Activated CD4-positive, alpha-beta T cell treated with anti-CD3 and anti-CD28 coated beads for 4 hours (primary cell): ENCODE measurements at regions not wholly inside any gene's neighbourhood (a gene's known extent, or its start where the extent isn't known, plus 50 kb on each side); places are given as distances from the start of the nearest gene placed in this dataset.

Experiments used
- DNase-seq, 2 donors: peaks; one replicate each; pipeline ENCODE4 v3.0.0-alpha.2; 2020

GRCh38 chr3:182609575-182610156 lies 183.6 kb upstream of the ATP11B start:
- no peak for DNase-seq

- no peak for DNase-seq
Observed at GRCh38 chr3:182612332-182612731, 181.0 kb upstream of the ATP11B start.

DNA sequence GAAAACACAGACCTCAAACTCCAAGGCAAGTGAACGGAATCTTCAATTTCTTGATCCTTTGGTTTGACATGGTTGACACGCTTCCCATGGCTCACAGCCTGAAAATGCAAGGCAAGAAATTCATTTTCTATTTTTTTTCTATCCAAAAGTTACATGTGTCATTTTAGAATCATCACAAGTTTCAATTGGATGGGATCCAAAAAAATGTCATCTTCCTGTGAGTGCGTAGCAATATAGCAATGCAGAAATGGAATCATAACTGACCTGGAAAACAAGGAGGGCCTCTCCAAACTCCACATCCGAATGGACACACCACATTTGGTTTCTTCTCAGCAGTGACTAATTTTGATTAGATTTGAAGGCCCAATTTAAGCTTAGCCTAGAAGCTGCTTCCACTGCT lies 175.8 kb upstream of the ATP11B start:
- no peak for DNase-seq

GRCh38 chr3:182618085-182618732 lies 175.1 kb upstream of the ATP11B start:
- DNase-seq, result no peak

GRCh38 chr3:182618981-182619591 lies 174.2 kb upstream of the ATP11B start:
- DNase-seq, result no peak

- DNase-seq, result no peak
Observed at GRCh38 chr3:182620723-182621434, 172.4 kb upstream of the ATP11B start.

DNA sequence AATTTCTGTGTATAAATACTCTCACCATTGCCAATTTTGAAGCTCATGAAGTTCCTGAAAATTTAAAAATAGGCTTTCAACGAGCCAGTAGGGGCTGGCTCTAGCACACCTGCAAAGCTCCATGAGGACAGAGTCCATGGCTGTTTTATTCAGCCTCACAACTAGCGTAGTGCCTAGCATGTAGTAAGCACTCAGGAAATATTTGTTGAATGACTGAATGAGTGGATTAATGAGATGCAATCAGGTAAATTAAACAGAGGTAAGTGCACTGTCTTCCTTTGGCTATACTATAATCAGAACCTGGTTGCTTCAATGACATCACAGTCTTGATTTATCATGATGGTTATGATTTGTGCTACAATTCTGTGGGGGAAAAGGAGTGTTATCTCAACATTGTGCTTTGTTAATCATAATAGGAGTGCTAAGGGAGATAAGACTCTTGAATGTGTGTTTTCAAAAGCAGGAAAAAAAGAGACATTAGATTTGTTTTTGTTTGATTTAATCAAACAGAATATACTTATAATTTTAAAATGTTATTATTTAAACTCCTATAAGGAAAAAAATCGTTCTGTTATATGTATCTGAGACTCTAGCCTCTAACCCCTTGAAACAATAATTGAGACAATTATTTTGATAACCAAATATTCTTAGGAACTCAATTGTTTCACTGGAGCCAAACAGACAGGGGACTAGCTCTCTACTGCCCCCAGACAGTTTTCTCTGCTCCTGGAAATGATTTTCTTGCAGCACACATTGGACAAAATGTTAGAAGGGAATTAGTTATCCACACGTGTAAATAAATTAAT lies 171.7 kb upstream of the ATP11B start:
- no peak for DNase-seq

DNA sequence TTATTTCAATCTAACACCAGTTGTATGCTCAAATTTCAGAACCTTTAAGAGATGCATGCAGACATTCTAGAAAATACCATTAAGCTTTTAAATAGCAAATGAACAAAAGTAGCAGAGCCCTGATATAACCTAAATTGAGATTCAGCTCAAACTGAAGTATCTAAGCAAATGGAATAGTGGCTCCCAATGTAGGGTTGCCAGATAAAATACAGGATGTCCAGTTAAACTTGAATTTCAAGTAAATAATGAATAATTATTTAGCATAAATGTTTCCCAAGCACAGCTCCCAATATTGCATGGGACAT lies 171.1 kb upstream of the ATP11B start:
- DNase-seq, result no peak

- no peak for DNase-seq
Observed at GRCh38 chr3:182626484-182627467, 166.5 kb upstream of the ATP11B start.

DNA sequence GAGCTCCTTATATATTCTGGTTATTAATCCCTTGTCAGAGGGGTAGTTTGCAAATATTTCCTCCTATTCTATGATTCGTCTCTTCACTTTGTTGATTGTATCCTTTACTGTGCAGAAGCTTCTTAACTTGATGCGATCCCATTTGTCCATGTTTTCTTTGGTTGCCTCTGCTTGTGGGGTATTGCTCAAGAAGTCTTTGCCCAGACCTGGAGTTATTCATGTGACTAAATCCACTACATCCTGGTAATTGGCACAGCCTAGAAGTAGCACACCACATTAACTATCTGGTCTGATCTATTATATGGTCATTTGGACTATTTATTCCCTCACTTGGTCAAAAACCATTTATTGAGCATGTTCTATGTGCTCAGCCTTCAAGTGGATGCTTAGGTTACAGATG lies 164.8 kb upstream of the ATP11B start:
- DNase-seq, result no peak

DNA sequence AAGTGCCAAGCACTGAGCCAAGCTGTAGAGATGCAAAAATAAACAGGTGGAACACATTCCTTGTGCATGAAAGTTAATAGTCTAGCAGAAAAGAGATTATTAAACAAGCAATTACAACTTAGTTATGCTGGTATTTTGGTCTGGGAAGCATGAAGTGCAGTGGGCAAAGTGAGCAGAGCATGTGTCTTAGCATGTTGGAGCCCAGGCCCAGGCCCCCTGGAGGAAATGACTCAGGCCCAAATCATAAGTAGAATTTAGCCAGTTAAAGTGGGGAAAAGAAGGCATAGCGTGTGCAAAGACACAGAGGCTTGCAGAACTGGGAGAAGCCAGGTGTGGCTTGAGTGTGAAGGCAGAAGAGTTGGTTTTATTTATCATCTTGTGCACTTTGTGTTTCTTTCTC lies 163.8 kb upstream of the ATP11B start:
- DNase-seq, result no peak

- DNase-seq, result no peak
Observed at GRCh38 chr3:182631183-182632076, 161.9 kb upstream of the ATP11B start.

- DNase-seq, result no peak
Observed at GRCh38 chr3:182632077-182632393, 161.3 kb upstream of the ATP11B start.

DNA sequence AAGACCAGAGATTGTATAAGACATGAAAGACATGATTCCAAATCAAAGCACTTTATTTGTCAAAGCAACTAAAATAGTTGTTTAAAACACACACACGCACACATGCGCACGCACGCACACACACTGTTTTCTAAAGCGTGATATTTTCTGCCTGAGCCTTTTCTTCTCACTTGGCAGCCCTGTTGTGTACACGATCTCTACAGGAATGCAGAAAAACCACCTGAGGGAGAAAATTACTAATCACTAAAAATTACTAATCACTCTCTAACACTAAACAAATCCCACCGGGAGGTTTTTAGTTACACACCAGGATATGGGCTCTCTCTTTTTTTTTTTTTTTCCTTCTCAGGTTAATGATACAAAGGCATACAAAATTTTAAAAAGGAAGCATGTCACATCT lies 160.1 kb upstream of the ATP11B start:
- no peak for DNase-seq

GRCh38 chr3:182636646-182637045 lies 156.7 kb upstream of the ATP11B start:
- no peak for DNase-seq

- no peak for DNase-seq
Observed at GRCh38 chr3:182637350-182638110, 155.8 kb upstream of the ATP11B start.

DNA sequence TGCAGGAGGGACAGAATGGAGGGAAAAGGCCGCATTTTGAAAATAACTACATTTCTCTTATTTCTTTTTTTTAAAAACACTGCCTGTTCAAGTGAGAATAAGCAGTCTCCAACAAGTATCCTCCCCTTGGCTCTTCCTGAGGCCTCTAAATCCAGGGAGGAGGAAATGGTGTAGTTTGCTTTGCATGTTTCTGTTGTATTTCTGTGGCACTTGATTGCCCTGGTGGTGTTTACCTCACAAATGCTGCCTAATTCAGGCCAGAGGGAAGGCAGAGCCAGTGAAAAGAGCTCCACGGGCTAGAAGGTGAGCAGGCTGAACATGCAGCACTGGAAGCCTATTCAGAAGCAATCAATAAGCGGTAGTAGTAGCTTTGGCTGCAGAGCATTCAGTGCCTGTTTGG lies 149.3 kb upstream of the ATP11B start:
- DNase-seq, result no peak

GRCh38 chr3:182644790-182645433 lies 148.4 kb upstream of the ATP11B start:
- DNase-seq, result no peak

- DNase-seq, result no peak
Observed at GRCh38 chr3:182650568-182651128, 142.7 kb upstream of the ATP11B start.

DNA sequence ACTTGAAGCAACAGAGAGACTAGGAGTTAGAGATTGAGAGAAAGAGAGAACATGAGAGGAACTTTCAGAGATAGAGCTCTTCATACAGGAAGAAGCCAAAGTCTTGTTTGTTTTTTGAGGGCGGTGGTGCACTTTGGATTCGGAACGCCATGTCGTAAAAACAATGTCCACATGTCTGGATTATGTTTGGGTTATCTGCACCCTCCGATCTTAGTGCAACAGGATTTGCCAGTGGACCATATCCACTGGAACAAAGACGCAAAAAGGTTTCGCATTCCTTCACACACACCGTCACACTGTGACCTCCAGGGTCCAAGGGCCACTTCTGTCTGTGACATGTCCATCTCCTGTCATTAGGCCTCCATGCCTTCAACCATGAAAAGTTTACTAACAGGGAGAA lies 141.8 kb upstream of the ATP11B start:
- DNase-seq, result no peak
